ENCODE measurements at regions not wholly inside any gene's neighbourhood (a gene's known extent, or its start where the extent isn't known, plus 50 kb on each side); places are given as distances from the start of the nearest gene placed in this dataset.
A peak's percentile ranks its signal among the peaks of the same experiment; 100 is the strongest.

DNA sequence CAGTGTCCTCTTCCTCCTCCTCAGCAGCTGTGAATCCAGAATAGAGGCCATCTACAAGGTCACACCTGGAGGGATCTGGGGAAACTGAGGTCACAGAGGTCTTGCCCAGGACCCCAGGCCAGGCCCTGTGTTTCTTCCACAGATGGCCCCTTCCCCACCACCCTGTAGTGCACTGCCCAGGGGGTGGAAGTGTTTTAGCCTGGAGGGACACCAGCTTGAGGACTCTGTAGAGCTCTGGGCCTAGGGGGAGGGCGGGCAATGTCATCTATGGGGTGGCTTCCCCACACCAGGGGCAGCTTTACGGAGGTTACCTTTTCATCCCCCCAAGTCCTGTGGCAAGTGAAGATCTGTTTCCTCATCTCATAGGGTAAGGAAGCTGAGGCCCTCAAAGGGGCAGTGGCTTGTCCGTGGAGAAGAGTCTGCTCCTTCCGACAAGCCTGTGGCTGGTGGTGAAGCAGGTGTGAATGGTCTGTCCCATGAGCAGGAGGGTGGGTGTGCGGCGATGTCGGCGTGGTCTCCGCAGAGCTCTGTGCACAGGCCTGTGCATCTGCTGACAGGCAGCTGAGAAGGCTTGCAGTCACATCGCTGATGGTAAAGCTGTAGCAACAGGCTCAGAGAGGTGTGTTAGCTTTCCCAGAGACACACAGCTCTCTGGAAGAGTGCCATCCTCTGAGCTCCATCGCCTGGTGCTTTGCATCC, 74.1 kb upstream of the WNT7B start:
- Histone ChIP-seq H2BK15ac (ENCODE audit: low read length) (no peak overlapping the region), H3K18ac (ENCODE audit: low read length) (peak overlapping the region; percentile 60), H3K27me3 (ENCODE audit: control insufficient read depth in 3 of 3, insufficient read depth in 3 of 3, low read depth in 1 of 3, low read length in 3 of 3) (peaks cover 10 to 92% (median 87%) of the 10 kb centered on the region in 3 experiments), H2BK120ac (ENCODE audit: low read depth, low read length) (no peak overlapping the region), H3K4me3 (ENCODE audit: low read length in 2 of 2) (no peak overlapping the region), H4K91ac (ENCODE audit: low read depth, low read length, poor library complexity) (no peak overlapping the region), H2BK12ac (ENCODE audit: low read length) (no peak overlapping the region), H4K8ac (ENCODE audit: low read depth, low read length) (no peak overlapping the region), H2AFZ (ENCODE audit: low read length) (no peak overlapping the region), H3K9me3 (replicated peaks in 1 of 2; ENCODE audit: control insufficient read depth in 2 of 2, insufficient read depth in 1 of 2, low read depth in 1 of 2, low read length in 2 of 2) (no peaks in the 10 kb centered on the region), H3K23ac (ENCODE audit: low read depth, low read length, poor library complexity) (peak overlapping the region; percentile 4), H3K9ac (ENCODE audit: low read depth, low read length, poor library complexity) (no peak overlapping the region), H3K79me1 (ENCODE audit: low read depth, low read length) (no peaks in the 10 kb centered on the region), H2BK5ac (ENCODE audit: low read length) (peak overlapping the region; percentile 59), H3K14ac (ENCODE audit: low read length) (no peak overlapping the region), H2AK5ac (ENCODE audit: low read depth, low read length) (no peak overlapping the region), H3K27ac (replicated peaks; ENCODE audit: low read length) (no peak overlapping the region), H3K4me1 (ENCODE audit: control insufficient read depth in 2 of 2, insufficient read depth in 1 of 2, low read depth in 1 of 2, low read length in 2 of 2) (no peaks in the 10 kb centered on the region), H3K36me3 (replicated peaks in 1 of 2; ENCODE audit: control insufficient read depth in 2 of 2, insufficient read depth in 2 of 2, low read length in 2 of 2) (no peaks in the 10 kb centered on the region), H3K4ac (ENCODE audit: low read length) (no peak overlapping the region), H3K4me2 (ENCODE audit: insufficient read depth, low read length, poor library complexity, severe bottlenecking) (no peak overlapping the region)
- no peak for DNase-seq (ENCODE audit: low spot score)
- WGBS, 2 donors (ENCODE audit: extremely low coverage in 2 of 2, insufficient read length in 2 of 2, insufficient replicate concordance in 1 of 2) = no CpG with 5 or more reads among the region's 11 CpGs

DNA sequence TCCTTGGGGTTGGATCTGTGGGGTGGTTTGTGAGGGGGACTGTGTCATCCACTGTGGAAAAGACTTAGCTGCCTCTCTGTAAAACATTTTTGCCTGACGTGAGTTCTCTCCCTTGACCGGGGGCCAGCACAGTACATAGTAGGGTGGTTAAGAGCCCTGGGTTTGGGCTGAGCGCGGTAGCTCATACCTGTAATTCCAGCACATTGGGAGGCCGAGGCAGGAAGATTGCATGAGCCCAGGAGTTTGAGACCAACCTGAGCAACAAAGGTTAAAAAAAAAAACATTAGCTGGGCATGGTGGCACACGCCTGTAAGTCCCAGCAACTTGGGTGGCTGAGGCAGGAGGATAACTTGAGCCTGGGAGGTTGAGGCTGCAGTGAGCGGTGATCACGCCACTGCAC, 74.7 kb upstream of the WNT7B start:
- H3K4me1 ChIP-seq (ENCODE audit: control insufficient read depth in 2 of 2, insufficient read depth in 1 of 2, low read depth in 1 of 2, low read length in 2 of 2) = no peaks in the 10 kb centered on the region
- no peak overlapping the region for H2BK15ac ChIP-seq (ENCODE audit: low read length)
- peaks cover 13 to 92% (median 87%) of the 10 kb centered on the region in 3 experiments for H3K27me3 ChIP-seq (ENCODE audit: control insufficient read depth in 3 of 3, insufficient read depth in 3 of 3, low read depth in 1 of 3, low read length in 3 of 3)
- no peak overlapping the region for H3K9ac ChIP-seq (ENCODE audit: low read depth, low read length, poor library complexity)
- H2AK5ac ChIP-seq (ENCODE audit: low read depth, low read length) = no peak overlapping the region
- H3K4me2 ChIP-seq (ENCODE audit: insufficient read depth, low read length, poor library complexity, severe bottlenecking) = no peak overlapping the region
- no peak overlapping the region for H3K14ac ChIP-seq (ENCODE audit: low read length)
- no peak overlapping the region for H3K27ac ChIP-seq (replicated peaks; ENCODE audit: low read length)
- no peak overlapping the region for H3K4ac ChIP-seq (ENCODE audit: low read length)
- no peak overlapping the region for H3K4me3 ChIP-seq (ENCODE audit: low read length in 2 of 2)
- H3K9me3 ChIP-seq (replicated peaks in 1 of 2; ENCODE audit: control insufficient read depth in 2 of 2, insufficient read depth in 1 of 2, low read depth in 1 of 2, low read length in 2 of 2) = no peaks in the 10 kb centered on the region
- no peak overlapping the region for H4K8ac ChIP-seq (ENCODE audit: low read depth, low read length)
- H2BK12ac ChIP-seq (ENCODE audit: low read length) = no peak overlapping the region
- H4K91ac ChIP-seq (ENCODE audit: low read depth, low read length, poor library complexity) = no peak overlapping the region
- no peaks in the 10 kb centered on the region for H3K79me1 ChIP-seq (ENCODE audit: low read depth, low read length)
- H2BK5ac ChIP-seq (ENCODE audit: low read length) = no peak overlapping the region
- no peak overlapping the region for H3K18ac ChIP-seq (ENCODE audit: low read length)
- H2AFZ ChIP-seq (ENCODE audit: low read length) = no peak overlapping the region
- H2BK120ac ChIP-seq (ENCODE audit: low read depth, low read length) = no peak overlapping the region
- no peak overlapping the region for H3K23ac ChIP-seq (ENCODE audit: low read depth, low read length, poor library complexity)
- no CpG with 5 or more reads among the region's 8 CpGs for WGBS, 2 donors (ENCODE audit: extremely low coverage in 2 of 2, insufficient read length in 2 of 2, insufficient replicate concordance in 1 of 2)
- no peak for DNase-seq (ENCODE audit: low spot score)
- no peaks in the 10 kb centered on the region for H3K36me3 ChIP-seq (replicated peaks in 1 of 2; ENCODE audit: control insufficient read depth in 2 of 2, insufficient read depth in 2 of 2, low read length in 2 of 2)

DNA sequence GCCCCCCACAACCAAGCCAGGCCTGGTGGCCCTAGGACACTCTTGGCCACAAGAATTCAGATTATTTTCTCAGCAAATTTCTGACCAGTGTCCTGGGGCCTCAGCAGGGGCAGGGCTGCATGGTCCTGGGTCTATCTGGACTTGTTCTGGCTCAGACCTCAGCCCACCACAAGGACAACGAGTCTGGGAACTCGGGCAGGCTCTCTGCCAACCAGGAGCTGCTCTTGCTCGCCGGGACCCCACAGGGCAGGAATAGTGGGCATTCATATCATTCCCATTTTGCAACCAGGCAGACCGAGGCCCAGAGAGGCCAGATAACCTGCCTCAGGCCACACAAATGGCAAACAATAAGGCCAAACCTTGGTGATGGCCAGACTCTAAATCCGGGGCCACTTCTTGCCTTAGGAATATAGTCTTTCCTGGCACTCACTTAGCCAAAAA, 75.4 kb upstream of the WNT7B start:
- H3K36me3 ChIP-seq (replicated peaks in 1 of 2; ENCODE audit: control insufficient read depth in 2 of 2, insufficient read depth in 2 of 2, low read length in 2 of 2) = no peaks in the 10 kb centered on the region
- H4K8ac ChIP-seq (ENCODE audit: low read depth, low read length) = no peak overlapping the region
- H2BK5ac ChIP-seq (ENCODE audit: low read length) = no peak overlapping the region
- no peak overlapping the region for H2AK5ac ChIP-seq (ENCODE audit: low read depth, low read length)
- no peak overlapping the region for H3K4ac ChIP-seq (ENCODE audit: low read length)
- H2BK15ac ChIP-seq (ENCODE audit: low read length) = no peak overlapping the region
- H3K4me2 ChIP-seq (ENCODE audit: insufficient read depth, low read length, poor library complexity, severe bottlenecking) = no peak overlapping the region
- H3K9ac ChIP-seq (ENCODE audit: low read depth, low read length, poor library complexity) = no peak overlapping the region
- no peak for DNase-seq (ENCODE audit: low spot score)
- WGBS, 2 donors (ENCODE audit: extremely low coverage in 2 of 2, insufficient read length in 2 of 2, insufficient replicate concordance in 1 of 2) = no CpG with 5 or more reads among the region's 6 CpGs
- H3K18ac ChIP-seq (ENCODE audit: low read length) = no peak overlapping the region
- H3K79me1 ChIP-seq (ENCODE audit: low read depth, low read length) = no peaks in the 10 kb centered on the region
- no peak overlapping the region for H2BK12ac ChIP-seq (ENCODE audit: low read length)
- H2AFZ ChIP-seq (ENCODE audit: low read length) = no peak overlapping the region
- H3K4me1 ChIP-seq (ENCODE audit: control insufficient read depth in 2 of 2, insufficient read depth in 1 of 2, low read depth in 1 of 2, low read length in 2 of 2) = no peaks in the 10 kb centered on the region
- no peak overlapping the region for H4K91ac ChIP-seq (ENCODE audit: low read depth, low read length, poor library complexity)
- no peak overlapping the region for H3K23ac ChIP-seq (ENCODE audit: low read depth, low read length, poor library complexity)
- no peak overlapping the region for H3K27ac ChIP-seq (replicated peaks; ENCODE audit: low read length)
- H3K14ac ChIP-seq (ENCODE audit: low read length) = no peak overlapping the region
- H3K9me3 ChIP-seq (replicated peaks in 1 of 2; ENCODE audit: control insufficient read depth in 2 of 2, insufficient read depth in 1 of 2, low read depth in 1 of 2, low read length in 2 of 2) = no peaks in the 10 kb centered on the region
- H2BK120ac ChIP-seq (ENCODE audit: low read depth, low read length) = no peak overlapping the region
- peaks cover 15 to 94% (median 89%) of the 10 kb centered on the region in 3 experiments for H3K27me3 ChIP-seq (ENCODE audit: control insufficient read depth in 3 of 3, insufficient read depth in 3 of 3, low read depth in 1 of 3, low read length in 3 of 3)
- H3K4me3 ChIP-seq (ENCODE audit: low read length in 2 of 2) = no peak overlapping the region

DNA sequence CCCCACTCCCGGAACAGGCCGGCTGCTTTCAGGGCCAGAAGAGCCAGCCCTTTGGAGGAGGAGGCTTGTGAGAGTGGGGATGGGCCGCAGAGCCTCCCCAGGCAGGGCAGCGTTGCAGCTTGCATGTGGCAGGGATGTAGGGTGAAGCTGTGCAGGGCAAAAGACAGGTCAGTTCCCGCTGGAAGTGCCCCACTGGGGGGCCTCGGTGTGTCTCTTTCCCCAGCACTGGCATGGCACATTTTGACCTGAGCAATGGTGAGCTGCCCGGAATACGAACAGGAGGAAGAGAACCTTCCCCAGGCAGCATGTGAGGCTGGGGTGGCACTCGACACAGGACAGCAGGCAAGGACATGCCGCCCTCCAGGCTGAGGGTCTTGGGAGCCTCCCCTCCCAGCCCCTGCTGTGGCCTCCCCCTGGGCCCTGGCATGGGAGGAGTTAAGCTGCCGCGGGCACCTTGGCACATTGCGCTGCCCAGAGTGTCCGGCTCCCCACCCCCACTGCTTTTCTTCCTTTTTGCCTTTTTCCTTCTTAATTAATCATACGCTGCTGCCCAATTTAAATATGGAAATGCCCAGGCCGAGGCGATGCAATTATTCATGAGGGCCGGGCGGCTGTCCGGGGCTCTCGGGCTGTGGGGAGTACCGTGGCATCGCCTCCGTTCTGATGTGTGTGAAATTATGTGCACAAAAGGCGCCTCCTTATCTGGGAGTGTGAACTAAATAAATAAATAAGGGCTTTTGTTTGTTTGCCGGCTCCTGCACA, 76.0 kb upstream of the WNT7B start:
- Histone ChIP-seq H2BK12ac (ENCODE audit: low read length) (no peak overlapping the region), H3K36me3 (replicated peaks in 1 of 2; ENCODE audit: control insufficient read depth in 2 of 2, insufficient read depth in 2 of 2, low read length in 2 of 2) (no peaks in the 10 kb centered on the region), H4K8ac (ENCODE audit: low read depth, low read length) (no peak overlapping the region), H4K91ac (ENCODE audit: low read depth, low read length, poor library complexity) (no peak overlapping the region), H3K27me3 (ENCODE audit: control insufficient read depth in 3 of 3, insufficient read depth in 3 of 3, low read depth in 1 of 3, low read length in 3 of 3) (peaks cover 15 to 94% (median 89%) of the 10 kb centered on the region in 3 experiments), H3K14ac (ENCODE audit: low read length) (no peak overlapping the region), H2AFZ (ENCODE audit: low read length) (no peak overlapping the region), H3K79me1 (ENCODE audit: low read depth, low read length) (no peaks in the 10 kb centered on the region), H3K4ac (ENCODE audit: low read length) (no peak overlapping the region), H3K4me1 (ENCODE audit: control insufficient read depth in 2 of 2, insufficient read depth in 1 of 2, low read depth in 1 of 2, low read length in 2 of 2) (no peaks in the 10 kb centered on the region), H3K23ac (ENCODE audit: low read depth, low read length, poor library complexity) (no peak overlapping the region), H3K4me2 (ENCODE audit: insufficient read depth, low read length, poor library complexity, severe bottlenecking) (no peak overlapping the region), H3K27ac (replicated peaks; ENCODE audit: low read length) (no peak overlapping the region), H3K4me3 (ENCODE audit: low read length in 2 of 2) (no peak overlapping the region), H2AK5ac (ENCODE audit: low read depth, low read length) (no peak overlapping the region), H3K9ac (ENCODE audit: low read depth, low read length, poor library complexity) (no peak overlapping the region), H2BK15ac (ENCODE audit: low read length) (no peak overlapping the region), H2BK5ac (ENCODE audit: low read length) (no peak overlapping the region), H3K9me3 (replicated peaks in 1 of 2; ENCODE audit: control insufficient read depth in 2 of 2, insufficient read depth in 1 of 2, low read depth in 1 of 2, low read length in 2 of 2) (no peaks in the 10 kb centered on the region), H2BK120ac (ENCODE audit: low read depth, low read length) (no peak overlapping the region), H3K18ac (ENCODE audit: low read length) (no peak overlapping the region)
- WGBS, 2 donors (ENCODE audit: extremely low coverage in 2 of 2, insufficient read length in 2 of 2, insufficient replicate concordance in 1 of 2) = no CpG with 5 or more reads among the region's 26 CpGs
- no peak for DNase-seq (ENCODE audit: low spot score)
